ENCODE measurements at regions not wholly inside any gene's neighbourhood (a gene's known extent, or its start where the extent isn't known, plus 50 kb on each side); places are given as distances from the start of the nearest gene placed in this dataset.

- H3K27ac ChIP-seq, result no peak overlapping the region
- no peak overlapping the region for H2AFZ ChIP-seq
- no peaks in the 10 kb centered on the region for H3K4me1 ChIP-seq
- no peaks in the 10 kb centered on the region for H3K27me3 ChIP-seq (ENCODE audit: control insufficient read depth, insufficient read depth, low read length)
- H3K79me2 ChIP-seq, result no peaks in the 10 kb centered on the region
- no peaks in the 10 kb centered on the region for H3K9me3 ChIP-seq (ENCODE audit: control insufficient read depth, low read length)
- no peaks in the 10 kb centered on the region for H3K36me3 ChIP-seq (ENCODE audit: control insufficient read depth, insufficient read depth, low read length)
- no peak overlapping the region for H3K9ac ChIP-seq
- no peak overlapping the region for H3K4me2 ChIP-seq (ENCODE audit: low read length)
- no peak overlapping the region for H3K4me3 ChIP-seq (ENCODE audit: low read depth, low read length)
- TF ChIP-seq CTCF (IDR thresholded peaks at IDR 0.05), result no peak
Measured at GRCh38 chr2:152942940-152943440, 224.6 kb downstream of the ARL6IP6 start.

DNA sequence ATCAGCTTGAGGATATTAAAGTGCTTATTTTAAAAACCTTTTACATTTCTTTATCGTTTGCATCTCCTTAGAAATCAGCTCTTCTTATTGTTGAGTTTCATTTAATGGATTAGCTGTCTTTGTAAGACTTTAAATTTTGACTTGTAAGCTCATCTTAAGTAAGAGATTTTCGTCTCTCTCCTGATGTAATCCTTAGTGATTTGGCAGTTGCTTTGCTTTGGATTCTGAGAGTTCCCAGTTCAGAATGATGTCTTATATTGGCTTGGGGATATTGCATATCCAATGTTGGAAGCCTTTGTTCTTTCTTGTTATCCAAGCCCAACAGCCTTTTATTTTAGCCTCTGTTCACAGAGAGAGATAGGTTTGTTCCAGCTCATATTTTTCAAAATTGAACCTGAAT is 212.1 kb downstream of the ARL6IP6 start:
- no peak for TF ChIP-seq CTCF (IDR thresholded peaks at IDR 0.05)
- Histone ChIP-seq H2AFZ (no peak overlapping the region), H3K27ac (no peak overlapping the region), H3K79me2 (no peaks in the 10 kb centered on the region), H3K9me3 (ENCODE audit: control insufficient read depth, low read length) (no peaks in the 10 kb centered on the region), H3K4me3 (ENCODE audit: low read depth, low read length) (no peak overlapping the region), H3K27me3 (ENCODE audit: control insufficient read depth, insufficient read depth, low read length) (no peaks in the 10 kb centered on the region), H3K4me1 (no peaks in the 10 kb centered on the region), H3K9ac (no peak overlapping the region), H3K36me3 (ENCODE audit: control insufficient read depth, insufficient read depth, low read length) (no peaks in the 10 kb centered on the region), H3K4me2 (ENCODE audit: low read length) (no peak overlapping the region)

- H3K4me3 ChIP-seq (ENCODE audit: low read depth, low read length), result no peak overlapping the region
- no peaks in the 10 kb centered on the region for H3K9me3 ChIP-seq (ENCODE audit: control insufficient read depth, low read length)
- no peak overlapping the region for H2AFZ ChIP-seq
- no peaks in the 10 kb centered on the region for H3K4me1 ChIP-seq
- no peaks in the 10 kb centered on the region for H3K79me2 ChIP-seq
- H3K4me2 ChIP-seq (ENCODE audit: low read length), result no peak overlapping the region
- TF ChIP-seq CTCF (IDR thresholded peaks at IDR 0.05), result no peak
- no peak overlapping the region for H3K27ac ChIP-seq
- H3K36me3 ChIP-seq (ENCODE audit: control insufficient read depth, insufficient read depth, low read length), result no peaks in the 10 kb centered on the region
- H3K27me3 ChIP-seq (ENCODE audit: control insufficient read depth, insufficient read depth, low read length), result no peaks in the 10 kb centered on the region
- no peak overlapping the region for H3K9ac ChIP-seq
Measured at GRCh38 chr2:152929628-152930027, 211.2 kb downstream of the ARL6IP6 start.

- Histone ChIP-seq H3K36me3 (ENCODE audit: control insufficient read depth, insufficient read depth, low read length) (no peaks in the 10 kb centered on the region), H3K4me2 (ENCODE audit: low read length) (no peak overlapping the region), H3K4me3 (ENCODE audit: low read depth, low read length) (no peak overlapping the region), H3K4me1 (no peaks in the 10 kb centered on the region), H2AFZ (no peak overlapping the region), H3K79me2 (no peaks in the 10 kb centered on the region), H3K9ac (no peak overlapping the region), H3K9me3 (ENCODE audit: control insufficient read depth, low read length) (no peaks in the 10 kb centered on the region), H3K27me3 (ENCODE audit: control insufficient read depth, insufficient read depth, low read length) (no peaks in the 10 kb centered on the region), H3K27ac (no peak overlapping the region)
- TF ChIP-seq CTCF (IDR thresholded peaks at IDR 0.05), result peak; percentile 10
Measured at GRCh38 chr2:152925547-152926448, 207.4 kb downstream of the ARL6IP6 start.

Measured in parathyroid adenoma (tissue), 2 donors.